ENCODE measurements at regions not wholly inside any gene's neighbourhood (a gene's known extent, or its start where the extent isn't known, plus 50 kb on each side); places are given as distances from the start of the nearest gene placed in this dataset.

- TF ChIP-seq CTCF (IDR thresholded peaks at IDR 0.05; ENCODE audit: control insufficient read depth, insufficient read depth, low read depth, low read length, missing control alignments), result no peak
- no peak overlapping the region for H3K4me3 ChIP-seq (ENCODE audit: control insufficient read depth, low read depth, low read length)
- DNase-seq (ENCODE audit: low read depth), result no peak
These were observed 362.6 kb downstream of the QKI start for GRCh38 chr6:163776906-163777686.

GRCh38 chr6:163776196-163776905 lies 361.8 kb downstream of the QKI start:
- H3K4me3 ChIP-seq (ENCODE audit: control insufficient read depth, low read depth, low read length), result no peak overlapping the region
- no peak for TF ChIP-seq CTCF (IDR thresholded peaks at IDR 0.05; ENCODE audit: control insufficient read depth, insufficient read depth, low read depth, low read length, missing control alignments)
- no peak for DNase-seq (ENCODE audit: low read depth)

- TF ChIP-seq CTCF (IDR thresholded peaks at IDR 0.05; ENCODE audit: control insufficient read depth, insufficient read depth, low read depth, low read length, missing control alignments), result no peak
- no peak overlapping the region for H3K4me3 ChIP-seq (ENCODE audit: control insufficient read depth, low read depth, low read length)
- no peak for DNase-seq (ENCODE audit: low read depth)
These were observed 360.8 kb downstream of the QKI start for GRCh38 chr6:163775313-163775712.

- no peak overlapping the region for H3K4me3 ChIP-seq (ENCODE audit: control insufficient read depth, low read depth, low read length)
- no peak for DNase-seq (ENCODE audit: low read depth)
- no peak for TF ChIP-seq CTCF (IDR thresholded peaks at IDR 0.05; ENCODE audit: control insufficient read depth, insufficient read depth, low read depth, low read length, missing control alignments)
These were observed 360.0 kb downstream of the QKI start for GRCh38 chr6:163774485-163774884.

- DNase-seq (ENCODE audit: low read depth), result no peak
- no peak overlapping the region for H3K4me3 ChIP-seq (ENCODE audit: control insufficient read depth, low read depth, low read length)
- TF ChIP-seq CTCF (IDR thresholded peaks at IDR 0.05; ENCODE audit: control insufficient read depth, insufficient read depth, low read depth, low read length, missing control alignments), result no peak
These were observed 359.1 kb downstream of the QKI start for GRCh38 chr6:163773646-163774045.

- H3K4me3 ChIP-seq (ENCODE audit: control insufficient read depth, low read depth, low read length), result no peak overlapping the region
- no peak for TF ChIP-seq CTCF (IDR thresholded peaks at IDR 0.05; ENCODE audit: control insufficient read depth, insufficient read depth, low read depth, low read length, missing control alignments)
- DNase-seq (ENCODE audit: low read depth), result no peak
These were observed 358.2 kb downstream of the QKI start for GRCh38 chr6:163772701-163773100.

All from AG09309 (cell line).